ENCODE measurements at regions not wholly inside any gene's neighbourhood (a gene's known extent, or its start where the extent isn't known, plus 50 kb on each side); places are given as distances from the start of the nearest gene placed in this dataset.

- DNase-seq (ENCODE audit: low read depth in 2 of 3, low spot score in 2 of 3) = no peak
Observed at GRCh38 chr15:93247466-93248121, 158.6 kb upstream of the RGMA start.

DNA sequence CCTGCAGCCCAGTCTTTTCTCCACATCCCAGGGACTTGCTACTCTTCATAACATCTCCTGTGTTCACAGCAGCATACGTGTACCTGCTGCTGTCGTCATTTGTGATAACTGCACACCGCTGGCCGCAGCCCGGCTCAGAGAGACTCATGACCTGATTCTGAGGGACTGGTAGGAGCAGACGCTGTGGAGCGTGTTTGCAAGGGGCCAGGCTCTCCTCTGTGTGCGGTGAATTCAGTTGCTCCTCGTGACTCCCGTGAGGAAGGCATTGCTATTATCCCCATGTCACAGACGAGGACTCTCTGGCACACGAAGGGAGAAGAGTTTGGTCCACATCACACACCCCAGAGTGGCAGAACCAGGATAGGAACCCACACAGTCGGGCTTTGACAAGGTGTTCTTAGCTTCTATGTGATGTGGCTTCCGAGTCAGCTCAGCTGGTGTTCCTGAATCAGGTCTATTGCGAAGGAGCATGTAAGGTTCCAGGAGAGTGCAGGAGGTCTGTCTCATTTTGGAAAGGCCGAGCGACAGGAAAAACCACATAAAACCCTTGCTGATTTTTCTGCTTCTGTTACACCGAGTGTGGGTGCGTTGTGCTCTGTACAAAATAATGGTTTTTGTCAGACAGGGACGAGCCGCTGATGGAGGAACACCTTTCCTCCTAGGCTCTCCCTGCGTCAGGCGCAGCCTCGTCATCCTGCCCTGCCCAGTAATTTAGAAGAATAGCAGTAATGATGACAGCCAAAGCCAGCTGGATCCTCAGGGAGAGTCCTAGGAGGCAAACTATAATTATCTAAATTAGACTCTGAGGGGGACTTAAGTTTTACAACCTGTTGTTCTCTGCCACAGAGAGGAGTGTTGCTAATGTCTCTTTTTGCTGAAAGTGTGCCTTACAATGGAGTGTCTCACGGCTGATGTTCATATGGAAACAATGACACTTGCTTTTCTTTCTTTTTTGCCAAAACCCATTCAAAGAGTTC lies 157.5 kb upstream of the RGMA start:
- DNase-seq (ENCODE audit: low read depth in 2 of 3, low spot score in 2 of 3) = no peak

DNA sequence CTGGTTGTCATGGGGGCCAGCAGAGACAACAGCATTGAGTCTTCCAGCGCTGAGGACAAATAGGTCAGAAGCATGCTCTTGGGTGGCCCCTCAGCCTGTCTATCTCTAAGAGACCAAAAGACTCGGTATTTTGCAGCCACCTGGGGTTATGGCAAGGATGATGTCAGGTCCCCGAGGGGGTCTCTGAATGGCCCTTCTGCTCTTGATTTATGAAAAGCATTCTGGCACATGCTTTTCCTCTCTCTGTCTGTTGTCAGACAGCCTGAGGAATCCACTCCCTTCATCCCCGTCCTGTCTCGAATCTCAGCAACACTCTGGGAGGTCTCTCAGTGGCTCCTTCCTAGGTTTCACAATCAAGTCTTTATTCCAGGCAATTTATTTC lies 156.6 kb upstream of the RGMA start:
- no peak for DNase-seq (ENCODE audit: low read depth in 2 of 3, low spot score in 2 of 3)

- DNase-seq (ENCODE audit: low read depth in 2 of 3, low spot score in 2 of 3) = no peak
Observed at GRCh38 chr15:93244696-93245660, 156.0 kb upstream of the RGMA start.

DNA sequence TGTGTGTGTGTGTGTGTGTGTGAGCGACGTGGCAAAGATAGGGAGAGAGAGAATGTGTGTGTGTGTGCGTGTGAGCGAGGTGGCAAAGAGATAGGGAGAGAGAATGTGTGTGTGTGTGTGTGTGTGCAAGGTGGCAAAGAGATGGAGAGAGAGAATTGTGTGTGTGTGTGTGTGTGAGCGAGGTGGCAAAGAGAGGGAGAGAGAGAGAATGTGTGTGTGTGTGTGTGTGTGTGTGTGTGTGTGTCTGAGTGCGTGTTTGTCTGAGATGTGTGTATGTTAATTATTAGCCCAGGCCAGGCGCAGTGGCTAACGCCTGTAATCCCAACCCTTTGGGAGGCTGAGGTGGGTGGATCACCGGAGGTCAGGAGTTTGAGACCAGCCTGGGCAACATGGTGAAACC lies 154.6 kb upstream of the RGMA start:
- DNase-seq (ENCODE audit: low read depth in 2 of 3, low spot score in 2 of 3) = no peak

- no peak for DNase-seq (ENCODE audit: low read depth in 2 of 3, low spot score in 2 of 3)
Observed at GRCh38 chr15:93241696-93242585, 152.9 kb upstream of the RGMA start.

DNA sequence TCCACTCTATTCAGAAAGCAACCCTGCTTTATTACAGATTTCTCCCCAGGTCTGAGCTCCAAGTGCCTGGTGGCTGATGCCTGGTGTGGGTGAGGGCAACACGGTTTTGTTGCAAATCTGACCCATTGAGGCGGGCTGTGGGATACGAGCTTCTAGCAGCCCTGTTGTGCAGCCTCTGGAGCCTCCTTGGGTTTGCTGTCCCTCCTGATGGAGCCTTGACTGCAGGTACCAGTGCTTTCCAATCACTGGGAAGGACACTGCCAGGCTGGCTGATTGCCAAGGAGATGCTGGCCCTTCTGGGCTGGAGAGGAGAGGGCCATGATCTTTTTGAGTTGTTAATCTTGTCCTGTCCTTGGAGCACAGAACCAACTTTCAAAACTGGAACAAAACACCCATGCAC lies 151.0 kb upstream of the RGMA start:
- no peak for DNase-seq (ENCODE audit: low read depth in 2 of 3, low spot score in 2 of 3)

DNA sequence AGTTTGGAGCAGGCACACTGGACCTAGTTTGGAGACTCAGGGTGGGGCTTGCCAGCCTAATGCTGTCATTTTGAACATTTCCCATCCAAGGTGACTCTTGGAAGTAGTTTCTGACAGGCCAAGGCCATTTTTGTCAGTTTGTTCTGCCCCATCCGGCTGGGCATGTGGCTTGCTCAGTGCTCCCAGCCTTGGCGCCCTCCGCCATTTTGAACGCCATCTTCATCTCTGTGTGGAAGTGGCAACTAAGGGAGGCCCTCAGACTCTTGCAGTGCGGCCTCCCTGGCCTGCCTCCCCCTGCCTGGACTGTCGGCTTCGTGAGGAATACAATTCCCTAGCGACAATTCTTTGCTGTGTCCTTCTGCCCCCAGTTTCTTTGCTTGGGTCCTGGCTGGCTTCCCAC lies 150.6 kb upstream of the RGMA start:
- DNase-seq (ENCODE audit: low read depth in 2 of 3, low spot score in 2 of 3) = no peak

- no peak for DNase-seq (ENCODE audit: low read depth in 2 of 3, low spot score in 2 of 3)
Observed at GRCh38 chr15:93238641-93239040, 149.6 kb upstream of the RGMA start.

DNA sequence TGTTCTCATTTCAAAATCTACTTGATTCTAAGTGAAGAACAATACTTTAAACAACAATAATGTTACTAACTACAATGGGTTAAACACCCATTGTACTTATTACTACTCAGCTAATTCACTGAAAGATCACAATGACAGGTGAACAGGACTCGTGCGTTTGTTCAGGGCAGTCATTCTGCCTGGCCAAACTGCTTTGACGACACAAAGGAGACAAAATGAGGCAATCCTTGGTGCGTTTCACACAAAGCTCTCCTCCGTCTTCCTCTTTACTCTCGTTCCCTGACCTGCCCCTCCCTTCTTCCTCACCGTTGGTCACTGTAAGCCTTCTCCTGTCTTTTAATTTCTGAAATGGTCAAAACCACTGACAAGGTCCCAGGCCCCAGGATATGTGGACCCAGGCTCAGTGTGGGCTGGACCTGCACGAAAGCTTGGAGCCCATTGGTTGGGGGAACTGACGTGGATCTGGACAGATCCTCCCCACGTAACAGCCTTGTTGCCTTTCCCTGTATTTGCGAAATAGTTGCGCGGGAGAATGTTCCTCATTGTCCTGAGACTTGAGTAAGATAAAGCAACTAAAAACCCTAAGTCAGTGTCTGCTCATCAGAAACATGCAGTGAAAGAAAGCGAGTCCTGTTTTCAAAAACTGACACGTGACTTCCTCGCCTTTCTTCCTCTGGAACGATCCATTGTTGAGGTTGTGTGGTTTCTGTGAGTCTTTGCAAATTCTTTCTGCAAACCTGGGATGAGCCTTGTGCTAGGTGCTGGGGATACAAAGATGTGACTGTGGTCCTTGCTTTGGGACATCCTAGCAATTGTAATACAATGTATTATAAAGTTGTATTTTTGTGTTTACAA lies 147.1 kb upstream of the RGMA start:
- DNase-seq (ENCODE audit: low read depth in 2 of 3, low spot score in 2 of 3) = no peak

DNA sequence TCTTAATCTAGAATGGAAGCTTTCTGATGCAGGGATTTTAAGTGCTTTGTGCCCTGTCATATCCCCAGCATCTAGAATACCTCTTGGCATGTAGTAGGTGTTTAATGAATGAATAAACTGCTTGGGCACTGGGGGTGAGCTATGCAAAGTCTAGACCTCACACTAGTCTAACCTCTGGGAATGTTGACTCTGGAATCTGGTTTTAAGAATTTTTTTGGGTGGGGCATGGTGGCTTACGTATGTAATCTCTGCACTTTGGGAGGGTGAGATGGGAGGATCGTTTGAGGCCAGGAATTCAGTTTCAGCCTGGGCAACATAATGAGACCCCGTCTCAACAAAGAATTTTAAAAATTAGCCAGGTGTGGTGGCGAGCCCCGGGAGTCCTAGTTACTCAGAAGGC lies 146.3 kb upstream of the RGMA start:
- no peak for DNase-seq (ENCODE audit: low read depth in 2 of 3, low spot score in 2 of 3)

DNA sequence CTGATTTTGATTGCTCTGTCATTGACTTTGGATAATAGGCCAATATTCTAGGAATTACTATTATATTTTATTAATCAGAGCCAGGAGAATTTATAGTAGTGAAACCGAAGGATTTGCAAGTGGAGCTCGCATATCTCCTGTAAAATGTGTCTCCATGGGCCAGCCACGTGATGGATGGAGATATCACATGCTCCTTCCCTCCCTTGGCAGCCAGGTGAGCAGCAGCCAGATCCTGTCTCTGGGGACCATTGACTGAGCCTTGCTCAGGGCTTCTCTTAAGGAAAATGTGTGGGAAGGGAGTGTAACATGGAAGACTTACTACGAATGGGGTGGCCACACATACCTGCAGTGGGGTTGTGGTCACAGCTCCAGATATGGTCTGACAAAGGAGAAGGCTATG lies 144.7 kb upstream of the RGMA start:
- no peak for DNase-seq (ENCODE audit: low read depth in 2 of 3, low spot score in 2 of 3)

DNA sequence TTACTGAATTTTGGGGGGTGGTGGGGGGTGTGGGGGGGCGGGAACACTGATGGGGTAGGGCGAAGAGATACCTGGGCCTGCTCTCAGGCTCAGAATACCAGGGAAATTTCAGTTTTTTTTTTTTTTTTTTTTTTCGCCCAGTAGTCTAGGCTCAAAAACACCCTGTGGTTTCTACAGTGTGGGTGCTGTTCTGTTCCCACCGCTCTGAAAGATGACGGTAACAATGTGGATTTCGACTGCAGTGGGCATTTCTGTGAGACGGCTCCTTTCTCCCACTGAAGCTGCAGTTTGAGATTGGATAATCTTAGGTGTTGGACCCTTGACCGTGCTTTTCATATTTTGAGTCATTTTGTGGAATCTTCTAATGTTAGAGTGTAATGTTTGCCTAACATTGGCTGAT lies 143.8 kb upstream of the RGMA start:
- no peak for DNase-seq (ENCODE audit: low read depth in 2 of 3, low spot score in 2 of 3)

- no peak for DNase-seq (ENCODE audit: low read depth in 2 of 3, low spot score in 2 of 3)
Observed at GRCh38 chr15:93231994-93232393, 143.0 kb upstream of the RGMA start.

- no peak for DNase-seq (ENCODE audit: low read depth in 2 of 3, low spot score in 2 of 3)
Observed at GRCh38 chr15:93231261-93231925, 142.4 kb upstream of the RGMA start.

- no peak for DNase-seq (ENCODE audit: low read depth in 2 of 3, low spot score in 2 of 3)
Observed at GRCh38 chr15:93228546-93228945, 139.5 kb upstream of the RGMA start.

GRCh38 chr15:93223803-93224202 lies 134.8 kb upstream of the RGMA start:
- no peak for DNase-seq (ENCODE audit: low read depth in 2 of 3, low spot score in 2 of 3)

- DNase-seq (ENCODE audit: low read depth in 2 of 3, low spot score in 2 of 3) = no peak
Observed at GRCh38 chr15:93221759-93222158, 132.7 kb upstream of the RGMA start.

- no peak for DNase-seq (ENCODE audit: low read depth in 2 of 3, low spot score in 2 of 3)
Observed at GRCh38 chr15:93219859-93220420, 130.9 kb upstream of the RGMA start.
